Bronchial epithelial cell (primary cell): ENCODE measurements at regions not wholly inside any gene's neighbourhood (a gene's known extent, or its start where the extent isn't known, plus 50 kb on each side); places are given as distances from the start of the nearest gene placed in this dataset.

Experiments used
- DNase-seq: peaks from one replicate; pipeline ENCODE4 v3.0.0-alpha.2; 2010; ENCODE audit warnings: low read depth
- FAIRE-seq: peaks from 2 replicates; lab custom pipeline; 2011; peaks lifted over from hg19 to GRCh38; lab: Jason Lieb, UNC
- H3K27me3 ChIP-seq: 2 replicates; pipeline ENCODE4 v1.5.1; 2011; ENCODE audit warnings: low read length; ENCODE audit not compliant: control insufficient read depth, insufficient read depth
- H3K36me3 ChIP-seq: 2 replicates; pipeline ENCODE4 v1.5.1; 2011; ENCODE audit warnings: low read length; ENCODE audit not compliant: control insufficient read depth, insufficient read depth
- H3K4me3 ChIP-seq: 2 replicates; pipeline ENCODE4 v1.5.1; 2011; ENCODE audit warnings: mild to moderate bottlenecking, low read depth, low read length, control low read depth
- CTCF ChIP-seq: IDR thresholded peaks from 2 replicates; pipeline ENCODE4 v1.5.1; 2011; ENCODE audit warnings: mild to moderate bottlenecking, moderate library complexity, low read length, control low read depth, inconsistent platforms; ENCODE audit not compliant: insufficient read depth, severe bottlenecking

- H3K36me3 ChIP-seq: no peaks in the 10 kb centered on the region
- FAIRE-seq: no peak
- H3K4me3 ChIP-seq: no peak overlapping the region
- DNase-seq: no peak
- no peak for TF ChIP-seq CTCF
- H3K27me3 ChIP-seq: no peaks in the 10 kb centered on the region
These were observed 743.7 kb upstream of the EPHA6 start for GRCh38 chr3:96070678-96071077.

- TF ChIP-seq CTCF: no peak
- no peak overlapping the region for H3K4me3 ChIP-seq
- DNase-seq (no peak), FAIRE-seq (no peak)
- no peaks in the 10 kb centered on the region for H3K27me3 ChIP-seq
- H3K36me3 ChIP-seq: no peaks in the 10 kb centered on the region
These were observed 743.3 kb upstream of the EPHA6 start for GRCh38 chr3:96071097-96071496.

GRCh38 chr3:96072226-96072625 lies 742.2 kb upstream of the EPHA6 start:
- no peak for DNase-seq
- no peak for FAIRE-seq
- TF ChIP-seq CTCF: no peak
- Histone ChIP-seq H3K36me3 (no peaks in the 10 kb centered on the region), H3K27me3 (no peaks in the 10 kb centered on the region), H3K4me3 (no peak overlapping the region)

GRCh38 chr3:96083610-96084009 lies 730.8 kb upstream of the EPHA6 start:
- DNase-seq: no peak
- Histone ChIP-seq H3K36me3 (no peaks in the 10 kb centered on the region), H3K27me3 (no peaks in the 10 kb centered on the region), H3K4me3 (no peak overlapping the region)
- TF ChIP-seq CTCF: no peak
- no peak for FAIRE-seq

GRCh38 chr3:96086018-96086417 lies 728.4 kb upstream of the EPHA6 start:
- no peak for TF ChIP-seq CTCF
- H3K36me3 ChIP-seq: no peaks in the 10 kb centered on the region
- H3K27me3 ChIP-seq: no peaks in the 10 kb centered on the region
- no peak overlapping the region for H3K4me3 ChIP-seq
- no peak for DNase-seq
- no peak for FAIRE-seq

- Histone ChIP-seq H3K36me3 (no peaks in the 10 kb centered on the region), H3K27me3 (no peaks in the 10 kb centered on the region), H3K4me3 (no peak overlapping the region)
- DNase-seq: no peak
- no peak for FAIRE-seq
- TF ChIP-seq CTCF: no peak
These were observed 713.3 kb upstream of the EPHA6 start for GRCh38 chr3:96101006-96101560.
